ENCODE measurements at regions not wholly inside any gene's neighbourhood (a gene's known extent, or its start where the extent isn't known, plus 50 kb on each side); places are given as distances from the start of the nearest gene placed in this dataset.

- no peaks in the 10 kb centered on the region for H3K4me1 Mint-ChIP-seq (ENCODE audit: low read depth)
- ChIA-PET POLR2A (no interaction called here), CTCF (no interaction called here)
- H3K9me3 Mint-ChIP-seq (ENCODE audit: insufficient read depth): peaks cover under 1% of the 10 kb centered on the region
- ATAC-seq (no peak), DNase-seq (no peak)
- no peak overlapping the region for H3K27ac Mint-ChIP-seq
- H3K27me3 Mint-ChIP-seq (ENCODE audit: low read depth): no peaks in the 10 kb centered on the region
- H3K36me3 Mint-ChIP-seq (ENCODE audit: low read depth): no peaks in the 10 kb centered on the region
- no peak overlapping the region for H3K4me3 Mint-ChIP-seq
Measured at GRCh38 chr5:125272357-125272756, 525.9 kb upstream of the ZNF608 start.

GRCh38 chr5:125274211-125274610 lies 527.8 kb upstream of the ZNF608 start:
- ChIA-PET POLR2A (no interaction called here), CTCF (no interaction called here)
- DNase-seq (no peak), ATAC-seq (no peak)
- Mint-ChIP-seq H3K27me3 (ENCODE audit: low read depth) (no peaks in the 10 kb centered on the region), H3K36me3 (ENCODE audit: low read depth) (no peaks in the 10 kb centered on the region), H3K4me1 (ENCODE audit: low read depth) (no peaks in the 10 kb centered on the region), H3K4me3 (no peak overlapping the region), H3K9me3 (ENCODE audit: insufficient read depth) (no peaks in the 10 kb centered on the region), H3K27ac (no peak overlapping the region)

GRCh38 chr5:125274938-125275724 lies 528.7 kb upstream of the ZNF608 start:
- ATAC-seq: no peak
- no peak overlapping the region for H3K4me3 Mint-ChIP-seq
- no peaks in the 10 kb centered on the region for H3K4me1 Mint-ChIP-seq (ENCODE audit: low read depth)
- H3K9me3 Mint-ChIP-seq (ENCODE audit: insufficient read depth): no peaks in the 10 kb centered on the region
- no peak for DNase-seq
- H3K27me3 Mint-ChIP-seq (ENCODE audit: low read depth): no peaks in the 10 kb centered on the region
- no peaks in the 10 kb centered on the region for H3K36me3 Mint-ChIP-seq (ENCODE audit: low read depth)
- POLR2A ChIA-PET: no interaction called here
- no peak overlapping the region for H3K27ac Mint-ChIP-seq
- CTCF ChIA-PET: no interaction called here

GRCh38 chr5:125275725-125276090 lies 529.3 kb upstream of the ZNF608 start:
- no peak overlapping the region for H3K4me3 Mint-ChIP-seq
- no peaks in the 10 kb centered on the region for H3K4me1 Mint-ChIP-seq (ENCODE audit: low read depth)
- no peak for DNase-seq
- no peak for ATAC-seq
- no peak overlapping the region for H3K27ac Mint-ChIP-seq
- H3K27me3 Mint-ChIP-seq (ENCODE audit: low read depth): no peaks in the 10 kb centered on the region
- POLR2A ChIA-PET: no interaction called here
- H3K9me3 Mint-ChIP-seq (ENCODE audit: insufficient read depth): no peaks in the 10 kb centered on the region
- CTCF ChIA-PET: no interaction called here
- no peaks in the 10 kb centered on the region for H3K36me3 Mint-ChIP-seq (ENCODE audit: low read depth)

- H3K27me3 Mint-ChIP-seq (ENCODE audit: low read depth): no peaks in the 10 kb centered on the region
- H3K4me1 Mint-ChIP-seq (ENCODE audit: low read depth): no peaks in the 10 kb centered on the region
- ATAC-seq (no peak), DNase-seq (no peak)
- POLR2A ChIA-PET: no interaction called here
- CTCF ChIA-PET: no interaction called here
- H3K9me3 Mint-ChIP-seq (ENCODE audit: insufficient read depth): no peaks in the 10 kb centered on the region
- no peaks in the 10 kb centered on the region for H3K36me3 Mint-ChIP-seq (ENCODE audit: low read depth)
- no peak overlapping the region for H3K4me3 Mint-ChIP-seq
- H3K27ac Mint-ChIP-seq: no peak overlapping the region
Measured at GRCh38 chr5:125276096-125276495, 529.7 kb upstream of the ZNF608 start.

GRCh38 chr5:125277494-125278154 lies 531.2 kb upstream of the ZNF608 start:
- CTCF ChIA-PET: no interaction called here
- POLR2A ChIA-PET: no interaction called here
- no peaks in the 10 kb centered on the region for H3K4me1 Mint-ChIP-seq (ENCODE audit: low read depth)
- no peaks in the 10 kb centered on the region for H3K9me3 Mint-ChIP-seq (ENCODE audit: insufficient read depth)
- no peak for DNase-seq
- H3K27ac Mint-ChIP-seq: no peak overlapping the region
- H3K36me3 Mint-ChIP-seq (ENCODE audit: low read depth): no peaks in the 10 kb centered on the region
- no peaks in the 10 kb centered on the region for H3K27me3 Mint-ChIP-seq (ENCODE audit: low read depth)
- H3K4me3 Mint-ChIP-seq: no peak overlapping the region
- ATAC-seq: no peak

GRCh38 chr5:125278711-125279110 lies 532.3 kb upstream of the ZNF608 start:
- POLR2A ChIA-PET: no interaction called here
- no peak overlapping the region for H3K4me3 Mint-ChIP-seq
- CTCF ChIA-PET: no interaction called here

GRCh38 chr5:125281667-125282066 lies 535.2 kb upstream of the ZNF608 start:
- ATAC-seq (no peak), DNase-seq (no peak)
- CTCF ChIA-PET: no interaction called here
- no peak overlapping the region for H3K4me3 Mint-ChIP-seq
- H3K27ac Mint-ChIP-seq: no peak overlapping the region
- no peaks in the 10 kb centered on the region for H3K4me1 Mint-ChIP-seq (ENCODE audit: low read depth)
- no peaks in the 10 kb centered on the region for H3K9me3 Mint-ChIP-seq (ENCODE audit: insufficient read depth)
- POLR2A ChIA-PET: no interaction called here
- H3K27me3 Mint-ChIP-seq (ENCODE audit: low read depth): no peaks in the 10 kb centered on the region
- no peaks in the 10 kb centered on the region for H3K36me3 Mint-ChIP-seq (ENCODE audit: low read depth)

More at GRCh38 chr5:125278711-125279110, 532.3 kb upstream of the ZNF608 start:
- ATAC-seq (no peak), DNase-seq (no peak)
- Mint-ChIP-seq H3K36me3 (ENCODE audit: low read depth) (no peaks in the 10 kb centered on the region), H3K4me1 (ENCODE audit: low read depth) (no peaks in the 10 kb centered on the region), H3K9me3 (ENCODE audit: insufficient read depth) (no peaks in the 10 kb centered on the region), H3K27me3 (ENCODE audit: low read depth) (no peaks in the 10 kb centered on the region), H3K27ac (no peak overlapping the region)

GRCh38 chr5:125283372-125283771 lies 536.9 kb upstream of the ZNF608 start:
- POLR2A ChIA-PET: no interaction called here
- no peak for DNase-seq
- Mint-ChIP-seq H3K36me3 (ENCODE audit: low read depth) (no peaks in the 10 kb centered on the region), H3K4me3 (no peak overlapping the region), H3K4me1 (ENCODE audit: low read depth) (no peaks in the 10 kb centered on the region), H3K9me3 (ENCODE audit: insufficient read depth) (no peaks in the 10 kb centered on the region), H3K27me3 (ENCODE audit: low read depth) (no peaks in the 10 kb centered on the region), H3K27ac (no peak overlapping the region)
- no peak for ATAC-seq
- CTCF ChIA-PET: no interaction called here

GRCh38 chr5:125286271-125286670 lies 539.8 kb upstream of the ZNF608 start:
- H3K9me3 Mint-ChIP-seq (ENCODE audit: insufficient read depth): no peaks in the 10 kb centered on the region

GRCh38 chr5:125289606-125290005 lies 543.2 kb upstream of the ZNF608 start:
- Mint-ChIP-seq H3K27ac (no peak overlapping the region), H3K4me3 (no peak overlapping the region), H3K4me1 (ENCODE audit: low read depth) (no peaks in the 10 kb centered on the region), H3K9me3 (ENCODE audit: insufficient read depth) (no peaks in the 10 kb centered on the region), H3K27me3 (ENCODE audit: low read depth) (no peaks in the 10 kb centered on the region), H3K36me3 (ENCODE audit: low read depth) (no peaks in the 10 kb centered on the region)
- no peak for DNase-seq
- no peak for ATAC-seq
- ChIA-PET CTCF (no interaction called here), POLR2A (no interaction called here)

More at GRCh38 chr5:125286271-125286670, 539.8 kb upstream of the ZNF608 start:
- ChIA-PET POLR2A (no interaction called here), CTCF (no interaction called here)
- no peak overlapping the region for H3K4me3 Mint-ChIP-seq
- no peak for ATAC-seq
- no peak for DNase-seq
- H3K27ac Mint-ChIP-seq: no peak overlapping the region
- no peaks in the 10 kb centered on the region for H3K4me1 Mint-ChIP-seq (ENCODE audit: low read depth)
- H3K36me3 Mint-ChIP-seq (ENCODE audit: low read depth): no peaks in the 10 kb centered on the region
- no peaks in the 10 kb centered on the region for H3K27me3 Mint-ChIP-seq (ENCODE audit: low read depth)

- Mint-ChIP-seq H3K9me3 (ENCODE audit: insufficient read depth) (no peaks in the 10 kb centered on the region), H3K36me3 (ENCODE audit: low read depth) (no peaks in the 10 kb centered on the region), H3K27ac (no peak overlapping the region), H3K4me3 (no peak overlapping the region), H3K4me1 (ENCODE audit: low read depth) (no peaks in the 10 kb centered on the region), H3K27me3 (ENCODE audit: low read depth) (no peaks in the 10 kb centered on the region)
- ChIA-PET CTCF (no interaction called here), POLR2A (no interaction called here)
- no peak for ATAC-seq
- no peak for DNase-seq
Measured at GRCh38 chr5:125290935-125291334, 544.5 kb upstream of the ZNF608 start.

GRCh38 chr5:125291447-125291846 lies 545.0 kb upstream of the ZNF608 start:
- Mint-ChIP-seq H3K9me3 (ENCODE audit: insufficient read depth) (no peaks in the 10 kb centered on the region), H3K27ac (no peak overlapping the region), H3K36me3 (ENCODE audit: low read depth) (no peaks in the 10 kb centered on the region), H3K4me3 (no peak overlapping the region), H3K27me3 (ENCODE audit: low read depth) (no peaks in the 10 kb centered on the region), H3K4me1 (ENCODE audit: low read depth) (no peaks in the 10 kb centered on the region)
- CTCF ChIA-PET: no interaction called here
- ATAC-seq (no peak), DNase-seq (no peak)
- POLR2A ChIA-PET: no interaction called here
